ENCODE measurements at regions not wholly inside any gene's neighbourhood (a gene's known extent, or its start where the extent isn't known, plus 50 kb on each side); places are given as distances from the start of the nearest gene placed in this dataset.

- no peak for DNase-seq (ENCODE audit: low spot score)
Observed at GRCh38 chr12:124504273-124505000, 63.0 kb downstream of the NCOR2 start.

GRCh38 chr12:124503305-124503704 lies 64.1 kb downstream of the NCOR2 start:
- no peak for DNase-seq (ENCODE audit: low spot score)
- no peak for FAIRE-seq

More at GRCh38 chr12:124504273-124505000, 63.0 kb downstream of the NCOR2 start:
- no peak for FAIRE-seq

GRCh38 chr12:124502379-124502778 lies 65.0 kb downstream of the NCOR2 start:
- DNase-seq (ENCODE audit: low spot score) = no peak
- FAIRE-seq = no peak

GRCh38 chr12:124501827-124502226 lies 65.6 kb downstream of the NCOR2 start:
- no peak for FAIRE-seq
- DNase-seq (ENCODE audit: low spot score) = no peak

- FAIRE-seq = no peak
- DNase-seq (ENCODE audit: low spot score) = no peak
Observed at GRCh38 chr12:124501112-124501561, 66.3 kb downstream of the NCOR2 start.

- FAIRE-seq (no peak), DNase-seq (ENCODE audit: low spot score) (no peak)
Observed at GRCh38 chr12:124499898-124500244, 67.5 kb downstream of the NCOR2 start.

- DNase-seq (ENCODE audit: low spot score) = no peak
- FAIRE-seq = no peak
Observed at GRCh38 chr12:124499190-124499753, 68.1 kb downstream of the NCOR2 start.

GRCh38 chr12:124498275-124499189 lies 68.9 kb downstream of the NCOR2 start:
- FAIRE-seq (no peak), DNase-seq (ENCODE audit: low spot score) (no peak)

- FAIRE-seq (no peak), DNase-seq (ENCODE audit: low spot score) (no peak)
Observed at GRCh38 chr12:124497658-124498057, 69.8 kb downstream of the NCOR2 start.

GRCh38 chr12:124497039-124497438 lies 70.4 kb downstream of the NCOR2 start:
- DNase-seq (ENCODE audit: low spot score) = no peak
- no peak for FAIRE-seq

GRCh38 chr12:124496584-124496983 lies 70.8 kb downstream of the NCOR2 start:
- no peak for FAIRE-seq
- no peak for DNase-seq (ENCODE audit: low spot score)

GRCh38 chr12:124495194-124495983 lies 72.0 kb downstream of the NCOR2 start:
- DNase-seq (ENCODE audit: low spot score) (no peak), FAIRE-seq (no peak)

- FAIRE-seq (no peak), DNase-seq (ENCODE audit: low spot score) (no peak)
Observed at GRCh38 chr12:124494751-124495129, 72.7 kb downstream of the NCOR2 start.

- FAIRE-seq = no peak
- DNase-seq (ENCODE audit: low spot score) = no peak
Observed at GRCh38 chr12:124493809-124494750, 73.3 kb downstream of the NCOR2 start.

GRCh38 chr12:124492879-124493808 lies 74.3 kb downstream of the NCOR2 start:
- DNase-seq (ENCODE audit: low spot score) = no peak
- FAIRE-seq = no peak

GRCh38 chr12:124491856-124492420 lies 75.5 kb downstream of the NCOR2 start:
- no peak for FAIRE-seq

GRCh38 chr12:124491310-124491709 lies 76.1 kb downstream of the NCOR2 start:
- DNase-seq (ENCODE audit: low spot score) (no peak), FAIRE-seq (no peak)

More at GRCh38 chr12:124491856-124492420, 75.5 kb downstream of the NCOR2 start:
- no peak for DNase-seq (ENCODE audit: low spot score)

- DNase-seq (ENCODE audit: low spot score) (no peak), FAIRE-seq (no peak)
Observed at GRCh38 chr12:124490584-124491305, 76.7 kb downstream of the NCOR2 start.

Measured in RCC 7860 (cell line).